ENCODE measurements at regions not wholly inside any gene's neighbourhood (a gene's known extent, or its start where the extent isn't known, plus 50 kb on each side); places are given as distances from the start of the nearest gene placed in this dataset.

DNA sequence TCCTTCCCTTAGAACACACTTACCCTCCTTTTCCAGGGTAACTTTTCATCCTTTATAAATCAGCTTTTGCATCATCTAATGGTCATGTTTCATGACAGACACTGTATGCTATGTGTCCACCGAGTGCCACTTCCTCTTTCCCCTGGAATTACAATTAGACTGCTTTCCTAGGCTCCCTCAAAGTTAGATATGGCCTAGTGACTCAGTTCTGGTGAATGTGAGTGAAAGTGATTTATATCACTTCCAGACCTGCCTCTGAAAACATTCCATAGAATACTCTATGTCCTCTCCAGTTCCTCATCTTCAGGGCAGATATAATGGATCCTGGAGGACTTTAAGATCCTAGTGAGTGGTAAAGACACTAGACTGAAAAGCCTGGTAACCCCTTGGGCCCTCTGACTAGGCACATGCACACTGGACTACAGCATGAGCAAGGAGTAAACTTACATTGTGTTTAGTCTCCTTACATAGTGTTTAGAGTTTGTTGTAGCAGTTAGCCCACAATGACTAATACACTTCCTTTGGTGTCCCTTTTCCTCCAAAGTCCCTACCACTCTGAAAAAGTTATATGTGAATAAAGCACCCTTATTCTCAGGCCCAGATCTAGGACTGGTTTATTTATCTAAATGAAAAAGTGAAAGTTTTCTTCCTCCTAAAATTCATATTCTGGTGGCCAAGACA, 59.3 kb downstream of the GPR88 start:
- H4K20me1 ChIP-seq (replicated peaks; ENCODE audit: insufficient read depth) = no peaks in the 10 kb centered on the region
- no peaks in the 10 kb centered on the region for H3K27me3 ChIP-seq (ENCODE audit: insufficient read depth)
- DNase-seq (ENCODE audit: low spot score) (no peak), ATAC-seq (no peak)
- no peaks in the 10 kb centered on the region for H3K4me1 ChIP-seq (ENCODE audit: insufficient read depth)
- Mint-ChIP-seq H3K36me3 (ENCODE audit: low read depth) (peaks cover 3% of the 10 kb centered on the region; the same call in 1 of the 3 replicates), H3K4me1 (no peaks in the 10 kb centered on the region), H3K9me3 (peaks cover 10% of the 10 kb centered on the region), H3K4me3 (no peak overlapping the region), H3K27me3 (ENCODE audit: insufficient read depth, low read depth, poor library complexity) (no peaks in the 10 kb centered on the region), H3K27ac (no peak overlapping the region)
- H3K4me2 ChIP-seq = no peak overlapping the region
- no peaks in the 10 kb centered on the region for H3K9me2 ChIP-seq (ENCODE audit: insufficient read depth)
- H2AFZ ChIP-seq = no peak overlapping the region
- no peak overlapping the region for H3K27ac ChIP-seq (ENCODE audit: low read depth)
- H3K79me2 ChIP-seq (replicated peaks; ENCODE audit: insufficient read depth) = no peaks in the 10 kb centered on the region
- H3F3A ChIP-seq (replicated peaks; ENCODE audit: low read depth) = no peaks in the 10 kb centered on the region
- no peak overlapping the region for H3K4me3 ChIP-seq
- TF ChIP-seq, protein P1, sequence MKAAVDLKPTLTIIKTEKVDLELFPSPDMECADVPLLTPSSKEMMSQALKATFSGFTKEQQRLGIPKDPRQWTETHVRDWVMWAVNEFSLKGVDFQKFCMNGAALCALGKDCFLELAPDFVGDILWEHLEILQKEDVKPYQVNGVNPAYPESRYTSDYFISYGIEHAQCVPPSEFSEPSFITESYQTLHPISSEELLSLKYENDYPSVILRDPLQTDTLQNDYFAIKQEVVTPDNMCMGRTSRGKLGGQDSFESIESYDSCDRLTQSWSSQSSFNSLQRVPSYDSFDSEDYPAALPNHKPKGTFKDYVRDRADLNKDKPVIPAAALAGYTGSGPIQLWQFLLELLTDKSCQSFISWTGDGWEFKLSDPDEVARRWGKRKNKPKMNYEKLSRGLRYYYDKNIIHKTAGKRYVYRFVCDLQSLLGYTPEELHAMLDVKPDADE (IDR thresholded peaks at IDR 0.05) = no peak
- no peak for TF ChIP-seq STAT1 (IDR thresholded peaks at IDR 0.05; ENCODE audit: unreplicated experiment)
- no peak for TF ChIP-seq JUNB (IDR thresholded peaks at IDR 0.05; ENCODE audit: unreplicated experiment)
- TF ChIP-seq, protein P2, sequence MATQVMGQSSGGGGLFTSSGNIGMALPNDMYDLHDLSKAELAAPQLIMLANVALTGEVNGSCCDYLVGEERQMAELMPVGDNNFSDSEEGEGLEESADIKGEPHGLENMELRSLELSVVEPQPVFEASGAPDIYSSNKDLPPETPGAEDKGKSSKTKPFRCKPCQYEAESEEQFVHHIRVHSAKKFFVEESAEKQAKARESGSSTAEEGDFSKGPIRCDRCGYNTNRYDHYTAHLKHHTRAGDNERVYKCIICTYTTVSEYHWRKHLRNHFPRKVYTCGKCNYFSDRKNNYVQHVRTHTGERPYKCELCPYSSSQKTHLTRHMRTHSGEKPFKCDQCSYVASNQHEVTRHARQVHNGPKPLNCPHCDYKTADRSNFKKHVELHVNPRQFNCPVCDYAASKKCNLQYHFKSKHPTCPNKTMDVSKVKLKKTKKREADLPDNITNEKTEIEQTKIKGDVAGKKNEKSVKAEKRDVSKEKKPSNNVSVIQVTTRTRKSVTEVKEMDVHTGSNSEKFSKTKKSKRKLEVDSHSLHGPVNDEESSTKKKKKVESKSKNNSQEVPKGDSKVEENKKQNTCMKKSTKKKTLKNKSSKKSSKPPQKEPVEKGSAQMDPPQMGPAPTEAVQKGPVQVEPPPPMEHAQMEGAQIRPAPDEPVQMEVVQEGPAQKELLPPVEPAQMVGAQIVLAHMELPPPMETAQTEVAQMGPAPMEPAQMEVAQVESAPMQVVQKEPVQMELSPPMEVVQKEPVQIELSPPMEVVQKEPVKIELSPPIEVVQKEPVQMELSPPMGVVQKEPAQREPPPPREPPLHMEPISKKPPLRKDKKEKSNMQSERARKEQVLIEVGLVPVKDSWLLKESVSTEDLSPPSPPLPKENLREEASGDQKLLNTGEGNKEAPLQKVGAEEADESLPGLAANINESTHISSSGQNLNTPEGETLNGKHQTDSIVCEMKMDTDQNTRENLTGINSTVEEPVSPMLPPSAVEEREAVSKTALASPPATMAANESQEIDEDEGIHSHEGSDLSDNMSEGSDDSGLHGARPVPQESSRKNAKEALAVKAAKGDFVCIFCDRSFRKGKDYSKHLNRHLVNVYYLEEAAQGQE (IDR thresholded peaks at IDR 0.05; ENCODE audit: unreplicated experiment) = no peak
- H3K36me3 ChIP-seq (ENCODE audit: insufficient read depth) = no peaks in the 10 kb centered on the region

DNA sequence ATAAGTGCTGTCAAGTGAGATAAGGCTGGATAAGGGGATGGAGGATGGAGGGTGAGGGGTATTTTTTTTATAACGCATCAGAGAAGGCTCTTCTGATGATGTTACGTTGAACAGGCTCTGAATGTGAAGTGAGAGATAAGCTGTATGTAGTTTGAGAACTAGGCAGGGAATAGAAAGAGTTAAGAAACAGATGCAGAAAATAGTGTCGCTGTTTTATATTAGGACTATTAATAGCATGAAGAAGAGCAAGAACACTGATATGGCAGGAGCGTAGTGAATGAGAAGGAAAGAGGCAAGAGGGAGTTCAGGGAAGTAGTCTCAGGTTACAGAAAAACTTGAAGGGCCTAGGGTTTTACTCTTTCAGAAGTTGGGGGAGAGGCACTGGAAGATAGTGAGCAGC, 59.8 kb downstream of the GPR88 start:
- no peaks in the 10 kb centered on the region for H3K27me3 Mint-ChIP-seq (ENCODE audit: insufficient read depth, low read depth, poor library complexity)
- ATAC-seq = no peak
- H3K27ac Mint-ChIP-seq = no peak overlapping the region
- H3K27ac ChIP-seq (ENCODE audit: low read depth) = no peak overlapping the region
- H3K4me3 ChIP-seq = no peak overlapping the region
- H3K36me3 ChIP-seq (ENCODE audit: insufficient read depth) = no peaks in the 10 kb centered on the region
- no peak for DNase-seq (ENCODE audit: low spot score)
- H2AFZ ChIP-seq = no peak overlapping the region
- H3K4me2 ChIP-seq = no peak overlapping the region
- H3K79me2 ChIP-seq (replicated peaks; ENCODE audit: insufficient read depth) = no peaks in the 10 kb centered on the region
- H3K36me3 Mint-ChIP-seq (ENCODE audit: low read depth) = peaks cover 3% of the 10 kb centered on the region; the same call in 1 of the 3 replicates
- H3F3A ChIP-seq (replicated peaks; ENCODE audit: low read depth) = no peaks in the 10 kb centered on the region
- H4K20me1 ChIP-seq (replicated peaks; ENCODE audit: insufficient read depth) = no peaks in the 10 kb centered on the region
- H3K4me3 Mint-ChIP-seq = no peak overlapping the region
- peaks cover 13% of the 10 kb centered on the region for H3K9me3 Mint-ChIP-seq
- no peaks in the 10 kb centered on the region for H3K27me3 ChIP-seq (ENCODE audit: insufficient read depth)
- no peaks in the 10 kb centered on the region for H3K4me1 Mint-ChIP-seq
- no peaks in the 10 kb centered on the region for H3K9me2 ChIP-seq (ENCODE audit: insufficient read depth)
- H3K4me1 ChIP-seq (ENCODE audit: insufficient read depth) = no peaks in the 10 kb centered on the region
- TF ChIP-seq, protein P3, sequence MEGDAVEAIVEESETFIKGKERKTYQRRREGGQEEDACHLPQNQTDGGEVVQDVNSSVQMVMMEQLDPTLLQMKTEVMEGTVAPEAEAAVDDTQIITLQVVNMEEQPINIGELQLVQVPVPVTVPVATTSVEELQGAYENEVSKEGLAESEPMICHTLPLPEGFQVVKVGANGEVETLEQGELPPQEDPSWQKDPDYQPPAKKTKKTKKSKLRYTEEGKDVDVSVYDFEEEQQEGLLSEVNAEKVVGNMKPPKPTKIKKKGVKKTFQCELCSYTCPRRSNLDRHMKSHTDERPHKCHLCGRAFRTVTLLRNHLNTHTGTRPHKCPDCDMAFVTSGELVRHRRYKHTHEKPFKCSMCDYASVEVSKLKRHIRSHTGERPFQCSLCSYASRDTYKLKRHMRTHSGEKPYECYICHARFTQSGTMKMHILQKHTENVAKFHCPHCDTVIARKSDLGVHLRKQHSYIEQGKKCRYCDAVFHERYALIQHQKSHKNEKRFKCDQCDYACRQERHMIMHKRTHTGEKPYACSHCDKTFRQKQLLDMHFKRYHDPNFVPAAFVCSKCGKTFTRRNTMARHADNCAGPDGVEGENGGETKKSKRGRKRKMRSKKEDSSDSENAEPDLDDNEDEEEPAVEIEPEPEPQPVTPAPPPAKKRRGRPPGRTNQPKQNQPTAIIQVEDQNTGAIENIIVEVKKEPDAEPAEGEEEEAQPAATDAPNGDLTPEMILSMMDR (conservative IDR thresholded peaks at IDR 0.05; ENCODE audit: low read depth in 2 of 2) = no peak
- TF ChIP-seq, protein P4, sequence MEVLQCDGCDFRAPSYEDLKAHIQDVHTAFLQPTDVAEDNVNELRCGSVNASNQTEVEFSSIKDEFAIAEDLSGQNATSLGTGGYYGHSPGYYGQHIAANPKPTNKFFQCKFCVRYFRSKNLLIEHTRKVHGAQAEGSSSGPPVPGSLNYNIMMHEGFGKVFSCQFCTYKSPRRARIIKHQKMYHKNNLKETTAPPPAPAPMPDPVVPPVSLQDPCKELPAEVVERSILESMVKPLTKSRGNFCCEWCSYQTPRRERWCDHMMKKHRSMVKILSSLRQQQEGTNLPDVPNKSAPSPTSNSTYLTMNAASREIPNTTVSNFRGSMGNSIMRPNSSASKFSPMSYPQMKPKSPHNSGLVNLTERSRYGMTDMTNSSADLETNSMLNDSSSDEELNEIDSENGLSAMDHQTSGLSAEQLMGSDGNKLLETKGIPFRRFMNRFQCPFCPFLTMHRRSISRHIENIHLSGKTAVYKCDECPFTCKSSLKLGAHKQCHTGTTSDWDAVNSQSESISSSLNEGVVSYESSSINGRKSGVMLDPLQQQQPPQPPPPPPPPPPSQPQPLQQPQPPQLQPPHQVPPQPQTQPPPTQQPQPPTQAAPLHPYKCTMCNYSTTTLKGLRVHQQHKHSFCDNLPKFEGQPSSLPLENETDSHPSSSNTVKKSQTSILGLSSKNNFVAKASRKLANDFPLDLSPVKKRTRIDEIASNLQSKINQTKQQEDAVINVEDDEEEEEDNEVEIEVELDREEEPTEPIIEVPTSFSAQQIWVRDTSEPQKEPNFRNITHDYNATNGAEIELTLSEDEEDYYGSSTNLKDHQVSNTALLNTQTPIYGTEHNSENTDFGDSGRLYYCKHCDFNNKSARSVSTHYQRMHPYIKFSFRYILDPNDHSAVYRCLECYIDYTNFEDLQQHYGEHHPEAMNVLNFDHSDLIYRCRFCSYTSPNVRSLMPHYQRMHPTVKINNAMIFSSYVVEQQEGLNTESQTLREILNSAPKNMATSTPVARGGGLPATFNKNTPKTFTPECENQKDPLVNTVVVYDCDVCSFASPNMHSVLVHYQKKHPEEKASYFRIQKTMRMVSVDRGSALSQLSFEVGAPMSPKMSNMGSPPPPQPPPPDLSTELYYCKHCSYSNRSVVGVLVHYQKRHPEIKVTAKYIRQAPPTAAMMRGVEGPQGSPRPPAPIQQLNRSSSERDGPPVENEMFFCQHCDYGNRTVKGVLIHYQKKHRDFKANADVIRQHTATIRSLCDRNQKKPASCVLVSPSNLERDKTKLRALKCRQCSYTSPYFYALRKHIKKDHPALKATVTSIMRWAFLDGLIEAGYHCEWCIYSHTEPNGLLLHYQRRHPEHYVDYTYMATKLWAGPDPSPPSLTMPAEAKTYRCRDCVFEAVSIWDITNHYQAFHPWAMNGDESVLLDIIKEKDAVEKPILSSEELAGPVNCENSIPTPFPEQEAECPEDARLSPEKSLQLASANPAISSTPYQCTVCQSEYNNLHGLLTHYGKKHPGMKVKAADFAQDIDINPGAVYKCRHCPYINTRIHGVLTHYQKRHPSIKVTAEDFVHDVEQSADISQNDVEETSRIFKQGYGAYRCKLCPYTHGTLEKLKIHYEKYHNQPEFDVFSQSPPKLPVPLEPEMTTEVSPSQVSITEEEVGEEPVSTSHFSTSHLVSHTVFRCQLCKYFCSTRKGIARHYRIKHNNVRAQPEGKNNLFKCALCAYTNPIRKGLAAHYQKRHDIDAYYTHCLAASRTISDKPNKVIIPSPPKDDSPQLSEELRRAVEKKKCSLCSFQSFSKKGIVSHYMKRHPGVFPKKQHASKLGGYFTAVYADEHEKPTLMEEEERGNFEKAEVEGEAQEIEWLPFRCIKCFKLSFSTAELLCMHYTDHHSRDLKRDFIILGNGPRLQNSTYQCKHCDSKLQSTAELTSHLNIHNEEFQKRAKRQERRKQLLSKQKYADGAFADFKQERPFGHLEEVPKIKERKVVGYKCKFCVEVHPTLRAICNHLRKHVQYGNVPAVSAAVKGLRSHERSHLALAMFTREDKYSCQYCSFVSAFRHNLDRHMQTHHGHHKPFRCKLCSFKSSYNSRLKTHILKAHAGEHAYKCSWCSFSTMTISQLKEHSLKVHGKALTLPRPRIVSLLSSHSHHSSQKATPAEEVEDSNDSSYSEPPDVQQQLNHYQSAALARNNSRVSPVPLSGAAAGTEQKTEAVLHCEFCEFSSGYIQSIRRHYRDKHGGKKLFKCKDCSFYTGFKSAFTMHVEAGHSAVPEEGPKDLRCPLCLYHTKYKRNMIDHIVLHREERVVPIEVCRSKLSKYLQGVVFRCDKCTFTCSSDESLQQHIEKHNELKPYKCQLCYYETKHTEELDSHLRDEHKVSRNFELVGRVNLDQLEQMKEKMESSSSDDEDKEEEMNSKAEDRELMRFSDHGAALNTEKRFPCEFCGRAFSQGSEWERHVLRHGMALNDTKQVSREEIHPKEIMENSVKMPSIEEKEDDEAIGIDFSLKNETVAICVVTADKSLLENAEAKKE (CRISPR knock-in tag; IDR thresholded peaks at IDR 0.05) = no peak
- TF ChIP-seq POLR2AphosphoS5 (IDR thresholded peaks at IDR 0.05; ENCODE audit: low read depth) (no peak), EZH2 (IDR thresholded peaks at IDR 0.05; ENCODE audit: low read depth, unreplicated experiment) (no peak), ZNF114 (CRISPR knock-in tag; IDR thresholded peaks at IDR 0.05) (no peak)
